DND-41 (cell line): ENCODE measurements at regions not wholly inside any gene's neighbourhood (a gene's known extent, or its start where the extent isn't known, plus 50 kb on each side); places are given as distances from the start of the nearest gene placed in this dataset.

Experiments
- ATAC-seq: fragments of 200-7000 bp; cut with Tn5 transposase; 3 replicates; pipeline ENCODE4 v1.9.1; 2021; ENCODE audit warnings: low read depth; ENCODE audit not compliant: insufficient read depth
- DNase-seq: peaks from one replicate; pipeline ENCODE4 v3.0.0-alpha.2; 2020
- H2AFZ ChIP-seq: 2 replicates; pipeline ENCODE4 v1.6.0; 2012; ENCODE audit warnings: low read depth, low read length
- H3K27ac ChIP-seq: 2 replicates; pipeline ENCODE4 v1.5.1; 2012; ENCODE audit warnings: low read length, inconsistent platforms
- H3K27me3 ChIP-seq: fragments of 200-600 bp; sonication (generic); 2 replicates; pipeline ENCODE4 v1.6.0; 2012; ENCODE audit warnings: low read length, mild to moderate bottlenecking, inconsistent platforms; ENCODE audit not compliant: insufficient read depth, poor library complexity
- H3K36me3 ChIP-seq: 2 replicates; pipeline ENCODE4 v1.5.1; 2012; ENCODE audit warnings: low read length, inconsistent platforms; ENCODE audit not compliant: insufficient read depth
- H3K4me1 ChIP-seq: 2 replicates; pipeline ENCODE4 v1.5.1; 2012; ENCODE audit warnings: mild to moderate bottlenecking, low read length; ENCODE audit not compliant: insufficient read depth
- H3K4me2 ChIP-seq: 2 replicates; pipeline ENCODE4 v1.6.0; 2012; ENCODE audit warnings: mild to moderate bottlenecking, moderate library complexity, low read length, inconsistent platforms; ENCODE audit not compliant: insufficient read depth
- H3K4me3 ChIP-seq, 2 experiments: fragments of 200-600 bp in 1 of 2; shearing (Covaris generic) in 1 of 2; 2 replicates each; pipeline ENCODE4 v1.5.1; 2012 to 2016; ENCODE audit warnings: inconsistent platforms in 2 of 2, low read length in 2 of 2, mild to moderate bottlenecking in 2 of 2, low read depth in 1 of 2, moderate library complexity in 1 of 2
- H3K79me2 ChIP-seq: 2 replicates; pipeline ENCODE4 v1.6.0; 2012; ENCODE audit warnings: low read length, inconsistent platforms; ENCODE audit not compliant: insufficient read depth
- H3K9ac ChIP-seq: 2 replicates; pipeline ENCODE4 v1.6.0; 2012; ENCODE audit warnings: low read depth, mild to moderate bottlenecking, inconsistent platforms, low read length, moderate library complexity
- H3K9me3 ChIP-seq: 2 replicates; pipeline ENCODE4 v1.5.1; 2012; ENCODE audit warnings: low read length, moderate library complexity, mild to moderate bottlenecking, inconsistent platforms; ENCODE audit not compliant: insufficient read depth, severe bottlenecking
- H4K20me1 ChIP-seq: 2 replicates; pipeline ENCODE4 v1.6.0; 2012; ENCODE audit warnings: low read length; ENCODE audit not compliant: insufficient read depth
- EZH2 ChIP-seq: IDR thresholded peaks from 3 replicates; pipeline ENCODE4 v1.6.1; 2012; ENCODE audit warnings: borderline replicate concordance, low read depth, mild to moderate bottlenecking, moderate library complexity, low read length, inconsistent platforms; ENCODE audit not compliant: severe bottlenecking
- TF ChIP-seq, protein P1 (sequence below): IDR thresholded peaks from 2 replicates; pipeline ENCODE4 v1.5.1; 2012; ENCODE audit warnings: borderline replicate concordance, low read length, moderate library complexity, mild to moderate bottlenecking; ENCODE audit not compliant: poor library complexity, severe bottlenecking; ENCODE audit errors: extremely low read depth

DNA sequence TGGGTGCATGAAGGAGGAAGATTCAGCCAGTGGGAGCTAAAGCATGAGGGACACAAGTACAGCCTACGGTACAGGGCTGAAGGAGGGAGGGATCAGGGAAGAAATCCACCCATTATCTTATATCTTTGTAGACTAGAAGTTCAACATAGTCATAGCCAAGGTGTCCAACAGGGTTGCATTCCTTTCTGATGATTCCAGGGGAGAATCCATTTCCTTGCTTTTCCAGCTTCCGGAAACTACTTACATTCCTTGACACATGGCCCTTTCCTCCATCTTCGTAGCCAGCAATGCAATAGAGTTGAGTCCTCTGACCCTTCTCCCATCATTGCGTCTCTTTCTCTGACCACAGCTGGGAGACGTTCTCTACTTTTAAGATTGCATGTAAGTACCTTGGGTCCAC, 471.0 kb upstream of the SEMA6D start:
- Histone ChIP-seq H3K36me3 (no peaks in the 10 kb centered on the region), H2AFZ (no peak overlapping the region), H3K9me3 (no peaks in the 10 kb centered on the region), H3K4me2 (no peak overlapping the region), H3K27me3 (no peaks in the 10 kb centered on the region), H3K9ac (no peak overlapping the region), H3K4me3 (no peak overlapping the region), H3K27ac (no peak overlapping the region), H4K20me1 (no peaks in the 10 kb centered on the region), H3K79me2 (no peaks in the 10 kb centered on the region), H3K4me1 (no peaks in the 10 kb centered on the region)
- ATAC-seq (no peak), DNase-seq (no peak)
- TF ChIP-seq, protein P1, sequence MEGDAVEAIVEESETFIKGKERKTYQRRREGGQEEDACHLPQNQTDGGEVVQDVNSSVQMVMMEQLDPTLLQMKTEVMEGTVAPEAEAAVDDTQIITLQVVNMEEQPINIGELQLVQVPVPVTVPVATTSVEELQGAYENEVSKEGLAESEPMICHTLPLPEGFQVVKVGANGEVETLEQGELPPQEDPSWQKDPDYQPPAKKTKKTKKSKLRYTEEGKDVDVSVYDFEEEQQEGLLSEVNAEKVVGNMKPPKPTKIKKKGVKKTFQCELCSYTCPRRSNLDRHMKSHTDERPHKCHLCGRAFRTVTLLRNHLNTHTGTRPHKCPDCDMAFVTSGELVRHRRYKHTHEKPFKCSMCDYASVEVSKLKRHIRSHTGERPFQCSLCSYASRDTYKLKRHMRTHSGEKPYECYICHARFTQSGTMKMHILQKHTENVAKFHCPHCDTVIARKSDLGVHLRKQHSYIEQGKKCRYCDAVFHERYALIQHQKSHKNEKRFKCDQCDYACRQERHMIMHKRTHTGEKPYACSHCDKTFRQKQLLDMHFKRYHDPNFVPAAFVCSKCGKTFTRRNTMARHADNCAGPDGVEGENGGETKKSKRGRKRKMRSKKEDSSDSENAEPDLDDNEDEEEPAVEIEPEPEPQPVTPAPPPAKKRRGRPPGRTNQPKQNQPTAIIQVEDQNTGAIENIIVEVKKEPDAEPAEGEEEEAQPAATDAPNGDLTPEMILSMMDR, result no peak
- no peak for TF ChIP-seq EZH2

DNA sequence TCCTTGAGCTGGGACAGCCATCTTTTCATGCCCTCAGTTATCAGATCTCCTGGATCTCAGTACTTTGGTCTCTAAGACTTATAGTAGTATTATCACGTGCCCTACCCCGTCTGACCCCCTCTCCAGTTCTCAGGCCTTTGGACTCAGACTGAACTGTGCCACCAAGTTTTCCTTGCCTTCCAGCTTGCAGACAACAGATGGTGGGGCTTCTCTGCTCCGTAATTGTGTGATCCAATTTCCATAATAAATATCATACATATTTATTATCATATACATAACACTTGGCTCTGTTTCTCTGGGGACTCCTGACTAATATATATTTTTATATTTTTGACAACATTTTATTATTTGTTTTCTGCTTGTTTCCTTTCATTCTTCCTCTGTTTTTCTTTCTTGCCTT, 458.8 kb upstream of the SEMA6D start:
- no peaks in the 10 kb centered on the region for H4K20me1 ChIP-seq
- DNase-seq (no peak), ATAC-seq (no peak)
- H3K36me3 ChIP-seq, result no peaks in the 10 kb centered on the region
- TF ChIP-seq, protein P1, result no peak
- no peak for TF ChIP-seq EZH2
- H2AFZ ChIP-seq, result no peak overlapping the region
- H3K4me2 ChIP-seq, result no peak overlapping the region
- no peak overlapping the region for H3K4me3 ChIP-seq
- no peaks in the 10 kb centered on the region for H3K9me3 ChIP-seq
- H3K4me1 ChIP-seq, result no peaks in the 10 kb centered on the region
- no peak overlapping the region for H3K27ac ChIP-seq
- H3K27me3 ChIP-seq, result no peaks in the 10 kb centered on the region
- H3K79me2 ChIP-seq, result no peaks in the 10 kb centered on the region
- H3K9ac ChIP-seq, result no peak overlapping the region

DNA sequence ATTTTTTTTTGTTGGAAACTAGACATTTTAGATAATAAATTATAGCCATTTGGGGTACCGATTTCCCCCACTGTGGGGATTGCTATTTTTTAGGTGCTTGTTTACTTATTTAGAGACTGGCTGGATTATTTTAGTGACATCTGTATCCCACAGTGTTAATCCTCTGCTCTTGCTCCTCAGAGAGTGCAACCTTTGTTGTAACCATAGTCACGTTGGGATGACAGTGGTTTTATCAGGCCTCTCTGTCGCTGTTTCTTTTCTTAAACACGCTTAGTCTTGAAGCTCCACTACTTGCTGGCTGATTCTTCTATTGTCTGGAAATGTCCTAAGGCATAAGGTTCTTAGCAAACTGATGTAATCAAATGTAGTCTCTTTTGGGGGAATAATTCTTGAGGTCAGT, 451.6 kb upstream of the SEMA6D start:
- DNase-seq, result no peak
- TF ChIP-seq, protein P1, result no peak
- TF ChIP-seq EZH2, result no peak
- Histone ChIP-seq H3K4me1 (no peaks in the 10 kb centered on the region), H3K27me3 (no peaks in the 10 kb centered on the region), H3K4me3 (no peak overlapping the region), H2AFZ (no peak overlapping the region), H3K4me2 (no peak overlapping the region), H3K36me3 (no peaks in the 10 kb centered on the region), H3K9ac (no peak overlapping the region), H3K27ac (no peak overlapping the region), H3K9me3 (no peaks in the 10 kb centered on the region), H3K79me2 (no peaks in the 10 kb centered on the region), H4K20me1 (no peaks in the 10 kb centered on the region)
- ATAC-seq, result no peak

DNA sequence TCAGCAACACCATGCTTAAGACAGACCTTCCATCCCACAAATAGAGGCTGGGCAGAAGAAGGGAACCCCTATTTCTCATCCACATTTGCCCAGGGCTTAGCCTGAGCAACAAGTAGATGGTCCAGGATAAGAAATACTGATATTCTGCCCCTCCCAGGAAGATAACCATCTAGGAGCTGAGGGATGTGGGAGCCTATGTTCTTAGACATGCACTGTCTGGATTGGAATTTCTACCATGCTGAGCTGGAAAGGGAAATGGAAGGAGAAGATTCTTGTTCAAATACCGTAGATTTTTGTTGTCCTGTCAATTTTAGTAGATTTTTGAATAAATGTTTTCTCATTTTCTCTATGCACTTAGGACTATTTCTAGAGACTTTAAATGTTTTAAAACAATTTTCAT, 450.7 kb upstream of the SEMA6D start:
- Histone ChIP-seq H3K9me3 (no peaks in the 10 kb centered on the region), H3K36me3 (no peaks in the 10 kb centered on the region), H3K9ac (no peak overlapping the region), H4K20me1 (no peaks in the 10 kb centered on the region), H3K27ac (no peak overlapping the region), H3K4me2 (no peak overlapping the region), H3K4me3 (no peak overlapping the region), H3K79me2 (no peaks in the 10 kb centered on the region), H3K27me3 (no peaks in the 10 kb centered on the region), H3K4me1 (no peaks in the 10 kb centered on the region), H2AFZ (no peak overlapping the region)
- TF ChIP-seq, protein P1, result no peak
- no peak for TF ChIP-seq EZH2
- DNase-seq (no peak), ATAC-seq (no peak)
